ENCODE measurements at regions not wholly inside any gene's neighbourhood (a gene's known extent, or its start where the extent isn't known, plus 50 kb on each side); places are given as distances from the start of the nearest gene placed in this dataset.

GRCh38 chr2:75342504-75343175 lies 143.3 kb upstream of the TACR1 start:
- Histone ChIP-seq H3K27me3 (ENCODE audit: control insufficient read depth in 2 of 2, insufficient read depth in 2 of 2, low read length in 2 of 2) (no peaks in the 10 kb centered on the region), H3K9me3 (replicated peaks; ENCODE audit: control insufficient read depth, insufficient read depth, low read depth, low read length) (no peaks in the 10 kb centered on the region), H3K4me2 (ENCODE audit: insufficient read depth, low read length) (no peak overlapping the region), H3K4me1 (replicated peaks in 1 of 2; ENCODE audit: control insufficient read depth in 2 of 2, insufficient read depth in 2 of 2, low read length in 2 of 2) (no peaks in the 10 kb centered on the region), H3K4me3 (no peak overlapping the region), H3K79me2 (ENCODE audit: control insufficient read depth, insufficient read depth, low read length) (no peaks in the 10 kb centered on the region), H2AFZ (ENCODE audit: low read depth, low read length) (no peak overlapping the region), H3K36me3 (ENCODE audit: control insufficient read depth, insufficient read depth, low read length) (no peaks in the 10 kb centered on the region), H4K20me1 (replicated peaks; ENCODE audit: control insufficient read depth, insufficient read depth, low read length) (no peaks in the 10 kb centered on the region), H3K27ac (ENCODE audit: extremely low read depth, low read depth, low read length) (no peak overlapping the region), H3K9me1 (ENCODE audit: control insufficient read depth, insufficient read depth, low read length) (no peaks in the 10 kb centered on the region), H3K9ac (ENCODE audit: insufficient read depth in 1 of 2, low read depth in 2 of 2, low read length in 2 of 2) (no peak overlapping the region)
- DNase-seq (ENCODE audit: extremely low read depth in 1 of 4, low spot score in 3 of 4) = no peak
- POLR2A ChIA-PET = no interaction called here
- FAIRE-seq = no peak
- 0% methylated on average over 1 of the region's 1 CpG for WGBS (ENCODE audit: insufficient coverage, low coverage, missing lambda C conversion rate)
- TF ChIP-seq, protein P1, sequence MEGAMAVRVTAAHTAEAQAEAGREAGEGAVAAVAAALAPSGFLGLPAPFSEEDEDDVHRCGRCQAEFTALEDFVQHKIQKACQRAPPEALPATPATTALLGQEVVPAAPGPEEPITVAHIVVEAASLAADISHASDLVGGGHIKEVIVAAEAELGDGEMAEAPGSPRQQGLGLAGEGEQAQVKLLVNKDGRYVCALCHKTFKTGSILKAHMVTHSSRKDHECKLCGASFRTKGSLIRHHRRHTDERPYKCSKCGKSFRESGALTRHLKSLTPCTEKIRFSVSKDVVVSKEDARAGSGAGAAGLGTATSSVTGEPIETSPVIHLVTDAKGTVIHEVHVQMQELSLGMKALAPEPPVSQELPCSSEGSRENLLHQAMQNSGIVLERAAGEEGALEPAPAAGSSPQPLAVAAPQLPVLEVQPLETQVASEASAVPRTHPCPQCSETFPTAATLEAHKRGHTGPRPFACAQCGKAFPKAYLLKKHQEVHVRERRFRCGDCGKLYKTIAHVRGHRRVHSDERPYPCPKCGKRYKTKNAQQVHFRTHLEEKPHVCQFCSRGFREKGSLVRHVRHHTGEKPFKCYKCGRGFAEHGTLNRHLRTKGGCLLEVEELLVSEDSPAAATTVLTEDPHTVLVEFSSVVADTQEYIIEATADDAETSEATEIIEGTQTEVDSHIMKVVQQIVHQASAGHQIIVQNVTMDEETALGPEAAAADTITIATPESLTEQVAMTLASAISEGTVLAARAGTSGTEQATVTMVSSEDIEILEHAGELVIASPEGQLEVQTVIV (CRISPR knock-in tag; IDR thresholded peaks at IDR 0.05; ENCODE audit: borderline replicate concordance) = no peak
- no peak for TF ChIP-seq ZNF124 (CRISPR knock-in tag; IDR thresholded peaks at IDR 0.05)
- no peak for TF ChIP-seq RFX1 (IDR thresholded peaks at IDR 0.05)
- no peak for TF ChIP-seq NFATC3 (IDR thresholded peaks at IDR 0.05)
- TF ChIP-seq DNMT1 (IDR thresholded peaks at IDR 0.05) = no peak
- TF ChIP-seq ADNP (tag; IDR thresholded peaks at IDR 0.05) = no peak
- no peak for TF ChIP-seq CXXC5 (CRISPR knock-in tag; IDR thresholded peaks at IDR 0.05)
- TF ChIP-seq NR0B1 (IDR thresholded peaks at IDR 0.05; ENCODE audit: partially characterized antibody) = no peak
- no peak for TF ChIP-seq PRPF4 (IDR thresholded peaks at IDR 0.05; ENCODE audit: insufficient read depth, low read depth, low read length, poor library complexity, severe bottlenecking)
- ATAC-seq = no peak
- intact Hi-C loops (cut with micrococcal nuclease) = no loop called here
- in situ Hi-C loops (cut with MboI) = no loop called here
- BruUV-seq (replicated peaks) = no TSS peak
- CTCF ChIA-PET (ENCODE audit: low intra/inter-chr PET ratio) = no interaction called here

All from K562 (cell line).